Stimulated activated CD8-positive, alpha-beta memory T cell treated with anti-CD3 and anti-CD28 coated beads, Interleukin-7, amount 100 ng/mL, for 1 hour (primary cell): ENCODE measurements at regions not wholly inside any gene's neighbourhood (a gene's known extent, or its start where the extent isn't known, plus 50 kb on each side); places are given as distances from the start of the nearest gene placed in this dataset.

Experiments
- DNase-seq, 2 donors: peaks; one replicate each; pipeline ENCODE4 v3.0.0-alpha.2; 2020; ENCODE audit warnings: low read depth in 2 of 2

DNA sequence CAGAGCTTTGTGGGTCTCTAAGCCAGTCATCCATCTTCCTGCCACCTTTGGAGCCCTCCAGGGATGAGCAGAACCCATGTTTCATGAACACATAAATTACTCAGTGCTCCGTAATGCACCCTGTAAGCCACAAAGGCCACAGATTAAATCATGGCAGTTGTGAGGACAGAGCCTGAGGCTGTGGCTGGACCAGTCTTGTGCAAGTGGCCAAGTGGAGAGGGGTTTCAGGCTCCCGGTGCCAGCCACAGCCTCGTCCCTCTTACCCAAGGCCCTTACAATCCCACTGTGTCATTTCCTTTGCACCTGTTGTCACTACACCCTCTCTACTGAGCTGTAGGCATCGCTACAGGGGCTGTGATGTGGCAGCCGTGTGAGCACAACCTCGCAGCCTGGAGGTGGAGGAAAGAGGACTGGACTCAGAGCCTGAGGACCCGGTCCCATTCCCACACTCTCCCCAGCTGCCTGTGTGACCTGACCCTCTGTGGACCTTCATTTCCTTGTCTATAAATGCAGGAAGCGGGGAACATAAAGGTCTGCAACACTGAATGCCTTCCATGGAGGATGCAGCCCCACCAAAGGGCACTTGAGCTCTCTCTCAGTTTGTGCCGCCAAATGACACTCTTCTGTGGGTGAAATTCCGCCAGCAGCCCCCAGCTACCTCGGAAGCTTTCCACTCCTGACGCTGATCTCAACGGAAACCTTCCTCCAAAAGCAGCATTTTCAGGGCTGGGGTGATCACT, 792.0 kb downstream of the UQCRFS1 start:
- DNase-seq: no peak

DNA sequence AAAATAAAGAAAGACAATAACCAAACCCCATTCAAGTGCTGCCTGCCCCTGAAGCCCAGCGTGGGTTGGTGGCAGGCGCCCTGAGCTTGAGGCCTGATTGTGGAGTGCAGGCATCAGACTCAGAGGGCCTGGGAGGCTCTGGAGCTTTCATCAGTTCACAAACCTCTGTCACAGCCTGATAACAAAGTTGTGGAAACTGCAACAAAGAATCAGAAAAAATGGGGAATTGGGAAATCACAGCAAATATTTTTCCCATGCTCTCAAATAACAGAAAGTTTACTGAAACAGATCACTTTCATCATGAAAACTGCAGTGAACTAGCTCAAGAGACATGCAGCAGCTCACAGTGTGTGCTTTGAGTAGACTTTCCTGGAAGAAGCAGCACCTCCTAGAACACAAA, 793.6 kb downstream of the UQCRFS1 start:
- DNase-seq: no peak

DNA sequence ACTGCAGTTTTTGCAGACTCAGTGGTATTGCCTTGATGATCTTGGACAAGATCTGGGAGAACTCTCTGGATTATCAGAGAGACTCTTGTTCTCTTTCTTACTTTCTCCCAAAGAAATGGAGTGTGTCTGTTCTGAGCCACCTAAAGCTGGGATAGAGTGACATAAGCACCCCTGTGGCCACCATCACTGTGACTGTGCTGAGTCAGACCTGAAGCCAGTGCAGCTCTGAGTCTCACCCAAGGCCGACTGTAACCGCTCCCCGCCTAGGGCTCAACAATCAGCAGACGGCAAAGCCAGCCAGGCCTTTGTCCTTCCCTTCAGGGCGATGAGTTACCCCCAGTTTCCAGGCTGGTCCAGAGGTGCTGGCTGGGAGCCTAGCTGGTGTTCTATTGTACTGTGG, 795.6 kb downstream of the UQCRFS1 start:
- DNase-seq: no peak

DNA sequence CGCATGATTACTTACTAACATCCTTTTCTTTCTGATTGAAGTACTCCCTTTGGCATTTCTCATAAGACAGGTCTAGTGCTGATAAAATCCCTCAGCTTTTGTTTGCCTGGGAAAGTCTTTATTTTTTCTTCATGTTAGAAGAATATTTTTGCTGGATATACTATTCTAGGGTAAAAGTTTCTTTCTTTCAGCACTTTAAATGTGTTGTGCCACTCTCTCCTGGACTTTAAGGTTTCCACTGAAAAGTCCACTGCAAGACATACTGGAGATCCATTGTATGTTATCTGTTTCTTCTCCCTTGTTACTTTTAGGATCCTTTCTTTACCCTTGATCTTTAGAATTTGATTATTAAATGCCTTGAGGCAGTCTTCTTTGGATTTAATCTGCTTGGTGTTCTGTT, 796.7 kb downstream of the UQCRFS1 start:
- DNase-seq: no peak

DNA sequence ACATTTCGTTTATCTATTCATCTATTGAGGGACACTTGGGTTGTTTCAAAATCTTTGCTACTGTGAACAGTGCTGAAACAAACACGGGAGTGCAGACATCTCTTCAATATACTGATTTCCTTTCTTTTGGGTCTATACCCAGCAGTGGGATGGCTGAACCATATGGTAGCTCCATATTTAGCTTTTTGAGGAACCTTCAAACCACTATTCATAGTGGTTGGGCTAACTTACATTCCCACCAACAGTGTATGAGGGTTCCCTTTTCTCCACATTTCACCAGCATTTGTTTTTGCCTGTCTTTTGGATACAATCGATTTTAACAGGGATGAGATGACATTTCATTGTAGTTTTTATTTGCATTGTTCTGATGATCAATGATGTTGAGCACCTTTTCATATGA, 798.2 kb downstream of the UQCRFS1 start:
- no peak for DNase-seq

DNA sequence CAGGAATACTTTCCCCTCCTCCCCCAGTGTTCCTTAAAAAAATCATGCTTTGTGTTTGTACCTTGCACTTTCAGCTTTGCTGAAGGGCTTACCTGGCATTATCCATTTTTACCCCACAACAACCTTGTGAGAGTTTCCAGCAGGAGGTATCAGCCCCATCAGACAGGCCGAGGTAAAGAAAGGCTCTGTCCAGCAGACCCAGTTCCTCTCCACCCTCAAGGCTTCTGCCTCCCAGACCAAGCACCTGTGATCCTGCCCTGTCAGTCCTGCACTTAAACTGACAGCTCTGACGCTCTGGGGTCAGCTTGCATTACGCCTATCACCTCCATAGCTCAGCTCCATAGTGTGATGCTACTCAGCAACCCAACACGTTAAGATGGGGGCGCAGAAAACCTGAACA, 803.1 kb downstream of the UQCRFS1 start:
- DNase-seq: no peak

DNA sequence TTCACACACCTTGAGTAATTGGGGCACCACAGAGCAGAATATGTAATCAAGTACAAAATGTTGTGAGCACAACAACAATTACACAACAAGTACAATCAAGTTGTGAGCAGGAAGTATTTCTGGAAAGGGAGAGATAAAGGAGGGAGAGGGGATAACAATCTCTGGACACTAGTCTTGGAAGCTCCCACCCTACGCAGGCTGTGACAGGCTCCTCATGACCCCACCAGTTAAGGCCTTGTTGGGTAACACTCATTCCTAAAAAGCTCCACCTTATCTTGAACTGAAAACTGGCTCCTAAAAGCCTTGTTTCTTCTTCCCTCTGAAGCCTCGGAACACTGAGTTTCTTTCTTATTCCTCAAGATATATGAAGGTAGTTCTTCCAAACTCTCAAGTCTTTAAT, 806.0 kb downstream of the UQCRFS1 start:
- no peak for DNase-seq

DNA sequence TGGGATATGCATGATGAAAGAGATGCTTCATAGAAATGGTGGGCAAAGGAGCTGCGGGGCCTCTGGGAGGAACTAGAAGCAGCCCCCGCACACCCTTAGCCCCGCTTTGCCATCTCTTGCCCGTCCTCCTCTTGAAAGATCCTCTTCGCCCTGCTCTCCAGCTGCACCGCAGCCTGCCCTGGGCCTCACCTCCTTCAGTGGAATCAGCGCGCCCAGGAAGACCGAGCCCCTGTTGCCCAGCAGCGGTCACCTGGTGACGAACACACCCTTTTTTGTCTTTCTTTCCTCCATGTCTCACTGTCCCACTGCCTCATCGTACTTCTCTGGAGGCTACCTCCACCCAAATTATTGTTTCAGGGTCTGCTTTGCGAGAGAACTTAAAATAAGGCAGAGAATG, 807.6 kb downstream of the UQCRFS1 start:
- DNase-seq: no peak

DNA sequence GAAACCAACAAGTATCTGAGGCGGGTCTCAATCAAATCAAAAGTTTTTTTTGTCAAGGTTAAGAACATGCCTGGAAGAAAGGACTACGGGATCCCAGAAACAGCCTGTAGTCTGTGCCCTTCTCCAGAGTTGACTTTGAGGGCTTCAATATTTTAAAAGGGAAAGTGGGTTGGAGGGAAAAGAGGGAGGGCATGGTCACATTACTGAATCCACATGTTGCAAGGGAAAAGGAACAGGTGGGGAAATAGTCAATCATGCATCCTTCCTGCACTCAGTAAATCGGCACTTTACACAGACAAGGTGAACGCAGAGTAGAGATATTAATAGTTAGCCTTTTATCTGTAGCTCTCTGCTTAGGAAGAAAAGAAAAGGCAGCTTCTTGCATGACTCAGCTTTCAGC, 808.5 kb downstream of the UQCRFS1 start:
- no peak for DNase-seq

DNA sequence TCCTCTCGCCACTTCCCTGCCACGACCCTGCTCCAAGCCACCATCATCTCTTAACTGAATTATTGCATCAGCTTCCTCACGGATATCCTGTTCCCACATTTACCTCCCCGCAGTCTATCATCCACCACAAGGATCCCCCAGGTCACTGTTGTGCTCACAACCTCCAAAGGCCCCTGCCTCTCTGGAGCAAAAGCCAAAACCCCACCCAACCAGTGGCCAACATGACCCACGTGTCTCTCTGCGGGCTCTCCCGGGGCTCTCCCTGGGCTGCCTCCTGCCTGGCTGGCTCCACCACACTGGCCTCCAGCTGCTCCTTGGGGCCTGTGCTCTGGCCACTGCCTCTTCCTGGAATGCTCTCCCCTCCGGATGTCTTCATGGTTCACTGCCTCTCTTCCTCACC, 809.3 kb downstream of the UQCRFS1 start:
- no peak for DNase-seq

DNA sequence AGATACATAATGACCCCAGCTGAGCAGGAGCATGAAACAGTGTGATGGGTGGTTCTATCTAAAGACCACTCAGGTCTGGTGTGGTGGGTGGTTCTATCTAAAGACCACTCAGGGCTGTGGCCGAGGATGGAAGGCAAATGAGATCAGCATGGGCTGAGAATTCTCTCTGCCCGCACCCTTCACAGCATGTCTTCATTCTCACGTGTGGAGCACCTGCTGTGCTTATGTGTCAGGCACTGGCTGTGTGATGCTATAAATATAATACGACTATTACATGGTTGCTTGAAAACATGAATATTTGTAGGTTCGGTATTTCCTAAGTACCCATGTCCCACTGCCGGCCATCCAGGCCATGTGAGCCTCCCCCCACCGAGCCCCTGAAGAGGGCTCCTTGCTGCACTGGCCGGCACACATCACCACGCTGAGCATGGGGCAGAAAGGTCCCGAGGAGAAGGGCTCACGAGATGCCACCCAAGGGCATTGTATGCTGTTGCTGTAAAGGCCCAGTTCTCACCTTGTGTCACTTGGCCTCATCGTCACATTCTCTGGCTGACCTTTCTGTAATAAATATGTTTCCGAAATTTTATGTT, 810.2 kb downstream of the UQCRFS1 start:
- DNase-seq: no peak

DNA sequence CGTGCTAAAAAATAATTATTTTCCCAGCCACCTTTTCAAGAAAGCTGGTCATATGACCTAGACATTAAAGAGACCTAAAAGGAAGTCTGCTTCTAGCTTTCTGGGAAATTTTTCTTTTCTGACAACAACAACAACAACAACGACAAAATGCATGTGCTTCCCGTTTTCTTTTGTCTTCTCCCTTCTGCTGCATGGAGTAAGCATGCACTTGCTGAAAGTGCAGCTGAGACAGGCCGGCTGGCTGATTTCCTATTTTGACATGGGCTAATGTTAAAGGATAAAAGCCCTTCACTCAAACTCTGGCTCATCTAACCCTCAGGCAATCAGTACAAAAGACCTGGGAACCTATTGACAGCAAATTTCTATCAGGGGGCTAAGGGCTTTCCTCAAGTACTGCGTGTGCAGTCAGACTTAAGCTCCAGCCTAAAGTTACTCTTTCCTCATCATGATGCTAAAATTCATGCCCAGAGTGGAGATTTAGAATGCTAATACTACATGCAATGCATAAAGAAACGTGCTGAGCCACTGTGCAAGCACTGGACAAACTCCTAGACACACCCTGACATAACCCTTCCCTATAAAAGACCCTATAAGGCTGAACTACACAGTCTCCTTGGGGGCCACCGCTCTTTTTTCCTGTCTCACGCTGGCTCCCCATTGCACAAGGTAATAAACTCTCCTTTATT, 811.1 kb downstream of the UQCRFS1 start:
- DNase-seq: no peak

DNA sequence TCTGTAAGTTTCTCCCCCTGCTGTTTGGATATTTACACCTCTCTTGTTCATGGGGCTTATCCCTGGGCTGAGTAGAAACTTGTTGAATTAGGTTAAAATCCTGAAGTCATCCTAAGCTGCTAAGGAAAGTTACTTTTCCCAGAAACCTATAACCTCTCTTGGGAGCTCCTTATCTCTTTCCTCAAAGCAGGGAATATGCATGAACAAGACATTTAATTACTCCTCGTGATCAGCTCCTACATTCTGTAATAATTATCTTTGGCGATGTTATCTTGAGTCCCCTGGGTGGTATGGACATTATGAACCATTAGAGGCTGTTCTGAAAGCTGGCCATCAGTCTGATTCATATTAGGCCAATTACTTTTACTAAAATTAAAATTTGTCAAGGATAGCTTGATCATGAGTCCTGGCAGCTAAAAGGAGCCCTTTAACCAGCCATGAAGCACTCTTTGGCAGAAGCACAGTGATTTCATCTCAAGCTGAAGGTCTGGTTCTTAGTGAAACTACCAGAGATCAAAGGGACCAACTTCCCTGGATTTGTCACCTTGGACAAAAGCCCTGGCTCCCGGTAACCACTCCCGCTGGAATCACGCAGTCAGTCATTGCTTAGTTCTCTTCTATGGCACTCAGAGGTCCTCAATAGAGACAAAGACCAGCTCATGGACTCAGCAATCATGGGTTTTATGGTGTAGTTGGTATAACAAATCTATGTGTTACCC, 811.8 kb downstream of the UQCRFS1 start:
- DNase-seq: no peak

DNA sequence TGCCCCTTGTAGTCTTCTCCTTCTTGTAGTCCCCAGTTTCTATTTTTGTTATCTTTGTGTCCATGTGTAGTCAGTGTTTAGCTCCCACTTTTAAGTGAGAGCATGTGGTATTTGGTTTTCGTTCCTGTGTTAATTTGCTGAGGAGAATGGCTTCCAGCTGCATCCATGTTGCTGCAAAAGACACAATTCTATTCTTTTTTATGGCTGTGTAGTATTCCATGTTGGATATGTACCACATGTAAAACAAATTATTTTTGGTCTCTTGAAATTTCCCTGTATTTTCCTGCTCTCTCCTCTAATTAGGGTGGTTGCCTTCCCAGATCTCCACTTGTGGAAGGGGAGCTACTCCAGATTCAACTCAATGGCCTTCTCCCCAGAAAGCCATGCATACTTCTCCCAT, 813.8 kb downstream of the UQCRFS1 start:
- DNase-seq: no peak

DNA sequence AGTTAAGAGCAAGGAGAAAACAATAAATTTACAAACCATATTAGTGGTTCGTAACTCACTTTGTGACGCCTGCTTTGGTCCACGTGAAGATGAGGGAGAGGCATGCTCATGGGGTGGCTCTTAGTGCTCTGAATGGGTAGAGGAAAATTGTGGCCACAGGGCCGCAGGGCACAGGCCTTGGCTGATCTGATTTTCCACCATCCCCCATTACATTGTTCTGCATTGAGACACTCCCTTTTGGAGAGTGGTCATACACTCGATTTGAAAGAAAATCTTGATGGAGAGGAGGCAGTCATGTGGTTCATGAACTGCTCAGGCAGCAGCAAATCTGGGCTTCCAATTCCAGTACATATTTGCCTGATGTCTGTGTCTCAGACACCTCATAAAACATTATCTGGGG, 815.2 kb downstream of the UQCRFS1 start:
- DNase-seq: no peak

DNA sequence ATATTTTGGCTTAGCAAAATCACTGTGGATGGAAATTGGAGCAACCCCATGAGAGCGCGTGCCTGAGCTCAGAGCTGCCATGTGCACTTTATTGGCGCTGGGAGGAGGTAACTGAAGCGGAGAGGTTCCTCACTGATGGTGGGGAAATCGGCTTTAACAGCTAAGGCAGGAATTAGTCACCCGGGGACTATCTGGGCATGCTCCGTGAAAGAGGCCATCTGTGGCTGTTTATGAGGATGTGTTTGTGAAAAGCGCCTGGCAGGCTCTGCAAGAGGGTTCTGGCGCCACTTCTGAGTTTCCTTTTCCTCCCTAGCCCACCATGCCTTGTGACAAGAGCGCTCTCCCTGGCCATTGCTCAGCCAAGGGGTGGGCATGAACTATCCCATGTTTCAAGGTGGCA, 815.6 kb downstream of the UQCRFS1 start:
- DNase-seq: no peak

DNA sequence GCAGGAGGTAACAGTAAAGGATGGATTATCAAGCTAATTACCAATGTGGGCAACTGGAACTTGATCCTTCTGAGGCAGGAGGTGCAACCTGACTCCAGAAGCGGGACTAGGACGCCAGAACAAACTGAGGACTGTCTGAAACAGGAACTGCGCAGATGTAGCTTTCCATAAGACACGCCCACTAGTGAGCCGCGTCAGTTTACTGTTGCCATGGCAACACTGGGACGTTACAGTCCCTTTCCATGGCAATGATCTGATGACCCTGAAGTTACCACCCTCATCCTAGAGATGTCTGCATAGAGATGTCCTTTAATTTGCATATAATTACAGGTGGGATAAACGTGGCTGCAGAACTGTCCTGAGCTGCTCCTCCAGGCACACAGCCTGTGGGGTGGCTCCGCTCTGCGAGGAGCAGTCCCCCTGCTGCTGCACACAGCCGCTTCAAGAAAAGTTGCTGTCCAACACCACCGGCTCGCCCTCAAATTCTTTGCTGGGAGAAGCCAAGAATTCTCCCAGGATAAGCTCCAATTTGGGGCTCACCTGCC, 816.6 kb downstream of the UQCRFS1 start:
- DNase-seq: no peak

DNA sequence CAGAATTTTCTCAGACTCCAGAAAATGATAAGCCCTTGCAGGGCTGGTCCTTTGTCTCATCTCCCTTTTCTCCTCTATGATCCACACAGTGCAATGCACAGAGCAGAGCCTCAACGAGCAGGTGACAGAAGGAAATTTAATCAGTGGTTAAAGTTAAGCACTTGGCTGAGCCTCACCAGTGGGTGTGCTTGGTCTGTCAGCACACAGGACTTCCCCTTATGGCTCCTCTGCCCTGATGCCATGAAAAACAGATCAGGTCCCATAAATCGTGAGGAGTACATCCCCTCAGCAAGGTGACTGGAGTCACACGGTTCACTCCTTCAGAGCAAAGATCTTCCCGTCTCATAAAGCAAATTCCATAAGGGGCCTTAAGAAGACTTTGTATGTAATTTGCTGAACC, 818.2 kb downstream of the UQCRFS1 start:
- no peak for DNase-seq

DNA sequence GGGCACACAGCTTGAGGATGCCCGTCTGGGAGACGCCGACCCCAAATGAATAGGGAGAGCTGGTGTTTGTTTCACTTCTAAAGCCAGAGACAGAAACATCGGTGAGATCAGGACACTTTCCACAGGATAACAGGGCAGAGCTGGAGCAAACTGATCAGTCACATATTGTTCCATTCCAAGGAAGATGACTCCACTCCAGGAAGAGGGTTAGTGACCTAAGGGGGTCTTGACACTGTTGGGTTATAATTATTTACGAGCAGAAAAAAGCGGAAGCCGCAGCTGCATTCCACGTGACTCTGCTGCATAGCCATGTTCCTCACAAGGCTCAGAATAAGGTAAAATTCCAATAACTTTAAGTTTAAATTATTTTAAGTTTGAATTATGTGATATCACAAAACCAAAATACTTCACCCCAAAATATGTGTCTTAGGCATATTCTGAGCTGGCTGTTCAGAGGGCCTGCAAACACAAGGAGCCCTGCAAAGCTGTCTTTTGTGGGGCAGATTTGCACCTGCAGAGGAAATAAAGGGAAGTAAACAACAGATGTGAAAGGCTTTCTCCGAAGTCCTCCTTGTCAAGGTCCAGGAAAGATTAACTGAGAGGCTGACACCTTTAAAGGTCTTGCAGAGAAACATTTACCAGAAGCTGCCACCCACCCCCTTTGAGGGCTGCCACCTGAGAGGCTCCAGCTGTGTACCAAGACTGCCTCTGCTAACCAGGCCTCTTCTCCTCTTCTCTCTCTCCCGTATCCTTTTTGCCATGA, 819.2 kb downstream of the UQCRFS1 start:
- no peak for DNase-seq

DNA sequence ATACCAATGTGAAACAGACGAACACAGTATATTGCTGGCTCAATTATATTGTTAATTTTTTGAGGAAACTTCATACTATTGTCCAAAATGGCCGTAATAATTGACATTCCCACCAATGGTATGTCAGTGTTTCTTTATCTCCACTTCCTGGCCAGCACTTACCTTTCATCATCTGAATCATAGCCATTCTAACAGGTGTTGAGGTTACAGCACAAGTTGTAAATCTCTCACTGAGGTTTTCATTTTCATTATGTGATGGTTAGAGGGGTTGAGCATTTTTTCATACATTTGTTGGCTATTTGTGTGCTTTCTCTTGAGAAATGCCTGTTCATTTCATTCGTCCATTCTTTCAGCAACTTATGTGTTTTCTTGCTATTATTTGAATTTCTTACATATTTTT, 824.0 kb downstream of the UQCRFS1 start:
- DNase-seq: no peak

DNA sequence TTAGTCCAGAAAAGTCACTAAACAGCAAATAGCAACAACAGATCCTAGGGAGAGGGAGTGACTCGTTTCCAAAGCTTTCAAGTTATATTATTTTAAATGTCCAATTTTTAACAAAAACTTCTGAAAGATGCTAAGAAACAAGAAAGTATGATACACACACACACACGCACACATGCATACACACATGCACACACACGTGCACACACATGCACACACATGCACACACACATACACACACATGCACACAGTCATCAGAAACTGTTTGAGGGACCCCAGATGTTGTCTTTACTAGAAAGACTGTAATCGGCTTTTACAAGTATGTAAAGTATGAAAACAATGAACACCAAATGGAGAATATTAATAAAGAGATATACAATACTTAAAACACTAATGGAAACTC, 825.4 kb downstream of the UQCRFS1 start:
- DNase-seq: no peak

DNA sequence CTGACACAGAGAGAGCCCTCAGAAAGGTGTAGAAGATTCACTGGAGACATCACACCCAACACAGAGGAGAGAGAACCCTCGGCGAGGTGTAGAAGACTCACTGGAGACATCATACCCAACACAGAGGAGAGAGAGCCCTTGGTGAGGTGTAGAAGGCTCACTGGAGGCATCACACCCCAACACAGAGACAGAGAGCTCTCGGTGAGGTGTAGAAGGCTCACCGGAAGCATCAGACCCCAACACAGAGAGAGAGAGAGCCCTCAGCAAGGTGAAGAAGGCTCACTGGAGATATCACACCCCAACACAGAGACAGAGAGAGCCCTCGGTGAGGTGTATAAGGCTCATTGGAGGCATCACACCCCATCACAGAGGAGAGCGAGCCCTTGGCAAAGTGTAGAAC, 826.5 kb downstream of the UQCRFS1 start:
- DNase-seq: no peak
